ENCODE measurements at regions not wholly inside any gene's neighbourhood (a gene's known extent, or its start where the extent isn't known, plus 50 kb on each side); places are given as distances from the start of the nearest gene placed in this dataset.

- TF ChIP-seq EP300 (IDR thresholded peaks at IDR 0.05; ENCODE audit: borderline replicate concordance) (no peak), EGR1 (IDR thresholded peaks at IDR 0.05) (no peak), CREB1 (IDR thresholded peaks at IDR 0.05; ENCODE audit: low read depth) (no peak), RAD21 (IDR thresholded peaks at IDR 0.05; ENCODE audit: low read depth) (no peak), CEBPB (IDR thresholded peaks at IDR 0.05) (no peak), TAF1 (IDR thresholded peaks at IDR 0.05; ENCODE audit: low read depth) (no peak), NFIC (IDR thresholded peaks at IDR 0.05) (no peak), TEAD4 (IDR thresholded peaks at IDR 0.05) (no peak), FOXM1 (IDR thresholded peaks at IDR 0.05; ENCODE audit: borderline replicate concordance, low read depth) (no peak), YY1 (IDR thresholded peaks at IDR 0.05; ENCODE audit: low read depth) (no peak), USF1 (IDR thresholded peaks at IDR 0.05) (no peak), MAX (IDR thresholded peaks at IDR 0.05) (no peak), TCF12 (IDR thresholded peaks at IDR 0.05; ENCODE audit: low read depth) (no peak), REST (IDR thresholded peaks at IDR 0.05; ENCODE audit: low read depth) (no peak), ZBTB7A (IDR thresholded peaks at IDR 0.05; ENCODE audit: low read depth) (no peak)
These were observed 84.8 kb downstream of the TTLL2 start for GRCh38 chr6:167409694-167410093.

- TF ChIP-seq ZBTB7A (IDR thresholded peaks at IDR 0.05; ENCODE audit: low read depth) (no peak), TAF1 (IDR thresholded peaks at IDR 0.05; ENCODE audit: low read depth) (no peak), REST (IDR thresholded peaks at IDR 0.05; ENCODE audit: low read depth) (no peak), YY1 (IDR thresholded peaks at IDR 0.05; ENCODE audit: low read depth) (no peak), TEAD4 (IDR thresholded peaks at IDR 0.05) (no peak), EGR1 (IDR thresholded peaks at IDR 0.05) (no peak), EP300 (IDR thresholded peaks at IDR 0.05; ENCODE audit: borderline replicate concordance) (no peak), MAX (IDR thresholded peaks at IDR 0.05) (no peak), NFIC (IDR thresholded peaks at IDR 0.05) (no peak), CEBPB (IDR thresholded peaks at IDR 0.05) (no peak), USF1 (IDR thresholded peaks at IDR 0.05) (no peak), FOXM1 (IDR thresholded peaks at IDR 0.05; ENCODE audit: borderline replicate concordance, low read depth) (no peak), TCF12 (IDR thresholded peaks at IDR 0.05; ENCODE audit: low read depth) (no peak), RAD21 (IDR thresholded peaks at IDR 0.05; ENCODE audit: low read depth) (no peak), CREB1 (IDR thresholded peaks at IDR 0.05; ENCODE audit: low read depth) (no peak)
These were observed 85.6 kb downstream of the TTLL2 start for GRCh38 chr6:167410462-167410861.

- TF ChIP-seq TCF12 (IDR thresholded peaks at IDR 0.05; ENCODE audit: low read depth) = no peak
- TF ChIP-seq EGR1 (IDR thresholded peaks at IDR 0.05) = no peak
- no peak for TF ChIP-seq REST (IDR thresholded peaks at IDR 0.05; ENCODE audit: low read depth)
- TF ChIP-seq CREB1 (IDR thresholded peaks at IDR 0.05; ENCODE audit: low read depth) = no peak
- TF ChIP-seq NFIC (IDR thresholded peaks at IDR 0.05) = no peak
- TF ChIP-seq MAX (IDR thresholded peaks at IDR 0.05) = no peak
- TF ChIP-seq TAF1 (IDR thresholded peaks at IDR 0.05; ENCODE audit: low read depth) = no peak
- no peak for TF ChIP-seq EP300 (IDR thresholded peaks at IDR 0.05; ENCODE audit: borderline replicate concordance)
- TF ChIP-seq USF1 (IDR thresholded peaks at IDR 0.05) = no peak
- no peak for TF ChIP-seq RAD21 (IDR thresholded peaks at IDR 0.05; ENCODE audit: low read depth)
- no peak for TF ChIP-seq FOXM1 (IDR thresholded peaks at IDR 0.05; ENCODE audit: borderline replicate concordance, low read depth)
- no peak for TF ChIP-seq YY1 (IDR thresholded peaks at IDR 0.05; ENCODE audit: low read depth)
- TF ChIP-seq ZBTB7A (IDR thresholded peaks at IDR 0.05; ENCODE audit: low read depth) = no peak
- TF ChIP-seq CEBPB (IDR thresholded peaks at IDR 0.05) = no peak
- TF ChIP-seq TEAD4 (IDR thresholded peaks at IDR 0.05) = no peak
These were observed 87.6 kb downstream of the TTLL2 start for GRCh38 chr6:167412506-167412905.

Measured in Ishikawa (cell line).